DOHH2 (cell line): ENCODE measurements at regions not wholly inside any gene's neighbourhood (a gene's known extent, or its start where the extent isn't known, plus 50 kb on each side); places are given as distances from the start of the nearest gene placed in this dataset.

ENCODE experiments used
- CTCF ChIP-seq: fragments of 200-600 bp; sonication (generic); IDR thresholded peaks from one replicate; pipeline ENCODE4 v1.5.1; 2014; ENCODE audit warnings: antibody characterized with exemption, mild to moderate bottlenecking, low read depth, low read length; ENCODE audit not compliant: poor library complexity, severe bottlenecking
- EZH2phosphoT487 ChIP-seq: fragments of 200-600 bp; sonication (generic); IDR thresholded peaks from 2 replicates; pipeline ENCODE4 v1.6.1; 2017; ENCODE audit warnings: borderline replicate concordance, mild to moderate bottlenecking, antibody characterized with exemption, low read length, moderate library complexity, mixed read lengths

GRCh38 chr3:59121346-59122144 is 71.7 kb upstream of the CFAP20DC start:
- TF ChIP-seq CTCF (no peak), EZH2phosphoT487 (no peak)
